ENCODE measurements at regions not wholly inside any gene's neighbourhood (a gene's known extent, or its start where the extent isn't known, plus 50 kb on each side); places are given as distances from the start of the nearest gene placed in this dataset.

DNA sequence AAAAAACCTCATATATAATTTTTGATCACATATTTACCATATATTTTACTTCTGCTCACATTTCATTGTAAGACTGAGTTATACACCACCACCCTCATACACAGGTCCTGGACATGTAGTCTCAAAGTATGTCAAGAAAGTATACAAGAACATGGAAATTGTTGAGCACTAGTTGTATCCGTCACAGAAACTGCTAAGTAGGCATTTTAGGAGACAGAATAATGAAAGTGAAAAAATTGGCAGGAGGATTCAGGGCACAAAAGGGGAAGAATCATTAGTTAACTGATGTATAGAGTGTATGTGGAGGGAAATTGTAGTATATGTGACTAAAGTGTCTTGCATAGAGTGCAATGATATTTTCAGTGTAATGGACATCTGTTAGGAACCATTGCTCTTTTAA lies 458.8 kb downstream of the TFAP2B start:
- no peak for DNase-seq (ENCODE audit: low read depth in 2 of 2)
- TF ChIP-seq, protein P1, sequence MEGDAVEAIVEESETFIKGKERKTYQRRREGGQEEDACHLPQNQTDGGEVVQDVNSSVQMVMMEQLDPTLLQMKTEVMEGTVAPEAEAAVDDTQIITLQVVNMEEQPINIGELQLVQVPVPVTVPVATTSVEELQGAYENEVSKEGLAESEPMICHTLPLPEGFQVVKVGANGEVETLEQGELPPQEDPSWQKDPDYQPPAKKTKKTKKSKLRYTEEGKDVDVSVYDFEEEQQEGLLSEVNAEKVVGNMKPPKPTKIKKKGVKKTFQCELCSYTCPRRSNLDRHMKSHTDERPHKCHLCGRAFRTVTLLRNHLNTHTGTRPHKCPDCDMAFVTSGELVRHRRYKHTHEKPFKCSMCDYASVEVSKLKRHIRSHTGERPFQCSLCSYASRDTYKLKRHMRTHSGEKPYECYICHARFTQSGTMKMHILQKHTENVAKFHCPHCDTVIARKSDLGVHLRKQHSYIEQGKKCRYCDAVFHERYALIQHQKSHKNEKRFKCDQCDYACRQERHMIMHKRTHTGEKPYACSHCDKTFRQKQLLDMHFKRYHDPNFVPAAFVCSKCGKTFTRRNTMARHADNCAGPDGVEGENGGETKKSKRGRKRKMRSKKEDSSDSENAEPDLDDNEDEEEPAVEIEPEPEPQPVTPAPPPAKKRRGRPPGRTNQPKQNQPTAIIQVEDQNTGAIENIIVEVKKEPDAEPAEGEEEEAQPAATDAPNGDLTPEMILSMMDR (IDR thresholded peaks at IDR 0.05; ENCODE audit: low read depth, low read length): no peak
- H3K4me3 ChIP-seq (replicated peaks in 1 of 2; ENCODE audit: low read depth in 2 of 2, low read length in 2 of 2): no peak overlapping the region

DNA sequence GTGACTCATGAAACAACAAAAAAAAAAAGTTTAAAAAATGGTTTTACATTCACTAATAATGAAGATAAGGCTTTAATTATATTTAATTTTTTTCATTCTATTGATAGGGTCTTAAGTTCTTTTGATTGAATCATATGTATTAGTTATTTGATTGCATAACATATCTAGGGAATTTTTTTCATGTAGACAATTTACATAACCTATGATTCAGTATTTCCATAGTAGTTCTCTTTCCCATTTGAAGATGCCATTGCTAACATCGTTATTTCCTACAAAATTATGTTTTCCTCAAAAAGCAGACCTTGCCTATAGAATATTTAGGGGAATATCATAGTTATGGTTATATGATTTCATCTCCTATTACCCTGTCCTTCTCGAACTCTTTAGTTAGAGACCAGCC lies 463.4 kb downstream of the TFAP2B start:
- TF ChIP-seq, protein P1 (IDR thresholded peaks at IDR 0.05; ENCODE audit: low read depth, low read length): no peak
- no peak overlapping the region for H3K4me3 ChIP-seq (replicated peaks in 1 of 2; ENCODE audit: low read depth in 2 of 2, low read length in 2 of 2)
- no peak for DNase-seq (ENCODE audit: low read depth in 2 of 2)

- TF ChIP-seq, protein P1 (IDR thresholded peaks at IDR 0.05; ENCODE audit: low read depth, low read length): no peak
- no peak overlapping the region for H3K4me3 ChIP-seq (replicated peaks in 1 of 2; ENCODE audit: low read depth in 2 of 2, low read length in 2 of 2)
- DNase-seq (ENCODE audit: low read depth in 2 of 2): no peak
Observed at GRCh38 chr6:51283723-51284355, 465.2 kb downstream of the TFAP2B start.

GRCh38 chr6:51285876-51286275 lies 467.2 kb downstream of the TFAP2B start:
- TF ChIP-seq, protein P1 (IDR thresholded peaks at IDR 0.05; ENCODE audit: low read depth, low read length): no peak
- no peak for DNase-seq (ENCODE audit: low read depth in 2 of 2)
- H3K4me3 ChIP-seq (replicated peaks in 1 of 2; ENCODE audit: low read depth in 2 of 2, low read length in 2 of 2): no peak overlapping the region

DNA sequence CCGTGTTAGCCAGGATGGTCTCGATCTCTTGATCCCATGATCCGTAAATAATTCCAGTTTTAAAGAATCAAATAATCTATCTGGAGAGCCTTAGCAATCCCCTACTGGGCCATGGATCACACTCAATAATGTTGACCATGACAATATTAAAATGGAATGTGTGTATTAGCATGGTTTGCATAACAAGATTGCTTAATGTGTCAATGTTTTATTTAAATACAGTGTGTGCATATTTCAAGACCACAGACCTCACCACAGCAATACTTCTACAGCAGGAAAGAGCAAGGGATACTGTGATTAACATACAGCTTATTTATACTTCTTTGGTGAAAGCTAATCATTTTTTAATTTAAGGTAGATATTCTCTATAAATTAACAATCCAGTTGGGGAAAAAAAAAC lies 470.4 kb downstream of the TFAP2B start:
- no peak for DNase-seq (ENCODE audit: low read depth in 2 of 2)
- no peak overlapping the region for H3K4me3 ChIP-seq (replicated peaks in 1 of 2; ENCODE audit: low read depth in 2 of 2, low read length in 2 of 2)
- TF ChIP-seq, protein P1 (IDR thresholded peaks at IDR 0.05; ENCODE audit: low read depth, low read length): no peak

DNA sequence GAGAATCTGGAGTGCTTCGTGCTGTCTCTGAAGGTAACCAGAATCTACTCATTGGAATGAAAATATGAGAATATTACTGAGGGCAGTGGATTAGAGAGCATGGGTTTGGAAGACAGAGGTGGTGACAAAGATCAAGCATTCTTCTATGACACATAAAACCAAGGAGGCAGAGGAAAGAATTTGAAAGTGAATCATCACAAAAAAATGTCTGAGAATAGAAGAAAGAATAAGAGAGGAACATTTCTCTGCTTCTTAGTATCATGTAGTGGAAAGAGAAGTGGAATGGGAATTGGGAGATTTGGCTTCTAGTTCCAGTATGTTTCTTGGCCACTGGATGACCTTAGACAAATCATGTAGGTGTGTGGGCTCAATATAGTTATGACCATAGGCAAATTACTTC lies 474.0 kb downstream of the TFAP2B start:
- TF ChIP-seq, protein P1 (IDR thresholded peaks at IDR 0.05; ENCODE audit: low read depth, low read length): no peak

More for the DNA sequence above, 474.0 kb downstream of the TFAP2B start:
- no peak overlapping the region for H3K4me3 ChIP-seq (replicated peaks in 1 of 2; ENCODE audit: low read depth in 2 of 2, low read length in 2 of 2)
- DNase-seq (ENCODE audit: low read depth in 2 of 2): peak in 1 of 2 donors; percentile 0
